Mammary epithelial cell (primary cell): ENCODE measurements at regions not wholly inside any gene's neighbourhood (a gene's known extent, or its start where the extent isn't known, plus 50 kb on each side); places are given as distances from the start of the nearest gene placed in this dataset.

Source experiments
- EZH2 ChIP-seq: IDR thresholded peaks from 2 replicates; pipeline ENCODE4 v1.6.1; 2012; ENCODE audit warnings: low read length, inconsistent platforms, borderline replicate concordance
- TF ChIP-seq, protein P1 (sequence below), 2 donors: IDR thresholded peaks in 1 of 2; conservative IDR thresholded peaks in 1 of 2; 2 replicates each; pipeline ENCODE4 v1.5.1; 2011 to 2012; ENCODE audit warnings: inconsistent platforms in 2 of 2, low read length in 2 of 2, mild to moderate bottlenecking in 2 of 2, control low read depth in 1 of 2, low read depth in 1 of 2; ENCODE audit not compliant: insufficient read depth in 1 of 2; ENCODE audit errors: extremely low read depth in 1 of 2

- TF ChIP-seq, protein P1, sequence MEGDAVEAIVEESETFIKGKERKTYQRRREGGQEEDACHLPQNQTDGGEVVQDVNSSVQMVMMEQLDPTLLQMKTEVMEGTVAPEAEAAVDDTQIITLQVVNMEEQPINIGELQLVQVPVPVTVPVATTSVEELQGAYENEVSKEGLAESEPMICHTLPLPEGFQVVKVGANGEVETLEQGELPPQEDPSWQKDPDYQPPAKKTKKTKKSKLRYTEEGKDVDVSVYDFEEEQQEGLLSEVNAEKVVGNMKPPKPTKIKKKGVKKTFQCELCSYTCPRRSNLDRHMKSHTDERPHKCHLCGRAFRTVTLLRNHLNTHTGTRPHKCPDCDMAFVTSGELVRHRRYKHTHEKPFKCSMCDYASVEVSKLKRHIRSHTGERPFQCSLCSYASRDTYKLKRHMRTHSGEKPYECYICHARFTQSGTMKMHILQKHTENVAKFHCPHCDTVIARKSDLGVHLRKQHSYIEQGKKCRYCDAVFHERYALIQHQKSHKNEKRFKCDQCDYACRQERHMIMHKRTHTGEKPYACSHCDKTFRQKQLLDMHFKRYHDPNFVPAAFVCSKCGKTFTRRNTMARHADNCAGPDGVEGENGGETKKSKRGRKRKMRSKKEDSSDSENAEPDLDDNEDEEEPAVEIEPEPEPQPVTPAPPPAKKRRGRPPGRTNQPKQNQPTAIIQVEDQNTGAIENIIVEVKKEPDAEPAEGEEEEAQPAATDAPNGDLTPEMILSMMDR (conservative IDR thresholded peaks at IDR 0.05 in 1 of 2, IDR thresholded peaks at IDR 0.05 in 1 of 2; ENCODE audit: extremely low read depth in 1 of 2, insufficient read depth in 1 of 2, low read depth in 1 of 2, low read length in 2 of 2): no peak
- TF ChIP-seq EZH2: no peak
These were observed 104.9 kb upstream of the TGFBR2 start for GRCh38 chr3:30501526-30501925.
